HG03066 (cell line): ENCODE measurements at regions not wholly inside any gene's neighbourhood (a gene's known extent, or its start where the extent isn't known, plus 50 kb on each side); places are given as distances from the start of the nearest gene placed in this dataset.

ENCODE experiments used
- ATAC-seq: cut with Tn5 transposase; IDR thresholded peaks from one replicate; pipeline ENCODE4 v1.9.1; 2021; ENCODE audit warnings: low read depth; ENCODE audit not compliant: unreplicated experiment

- no peak for ATAC-seq
Measured at GRCh38 chr4:185921583-185922555, 109.9 kb upstream of the SORBS2 start.

- ATAC-seq = no peak
Measured at GRCh38 chr4:185924458-185925044, 112.6 kb upstream of the SORBS2 start.

DNA sequence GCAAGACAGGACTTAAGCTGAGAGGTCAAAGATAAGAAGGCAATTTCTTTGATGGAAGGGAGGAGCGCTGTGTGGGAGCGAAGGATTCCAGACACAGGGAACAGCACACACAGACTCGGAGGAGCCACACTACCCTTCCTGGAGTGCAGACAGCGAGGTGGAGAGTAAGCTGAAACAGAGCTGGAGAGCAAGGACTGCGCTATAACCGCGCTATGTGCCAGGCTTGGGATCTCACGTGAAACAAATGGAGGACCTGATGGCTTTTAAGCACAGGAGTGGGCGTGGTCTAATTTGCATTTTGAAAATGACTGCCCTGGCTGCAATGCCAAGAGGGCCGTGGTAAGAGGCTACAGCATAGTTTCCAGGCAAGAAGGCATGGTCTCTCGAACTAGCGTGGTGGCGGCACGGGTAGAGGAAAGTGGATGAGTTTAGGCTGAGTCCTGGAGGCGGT, 113.9 kb upstream of the SORBS2 start:
- no peak for ATAC-seq

DNA sequence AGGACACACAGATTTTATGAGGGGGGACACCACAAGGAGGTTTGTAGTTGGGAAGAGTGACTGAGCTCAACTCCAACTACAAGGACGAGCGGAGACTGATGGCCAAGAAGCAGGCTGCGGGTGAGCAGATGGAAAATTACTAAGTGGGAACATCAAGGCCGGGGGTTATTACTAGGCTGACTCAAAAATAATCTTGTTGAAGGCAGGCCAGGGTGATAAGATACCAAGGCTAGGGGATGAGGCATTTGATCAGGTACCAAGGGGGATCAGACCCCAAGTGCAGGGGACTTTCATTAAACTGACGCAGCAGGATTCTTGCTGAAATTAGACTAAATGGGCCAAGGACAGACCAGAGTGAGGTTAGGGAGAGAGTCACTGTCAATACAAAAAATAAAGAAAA, 119.4 kb upstream of the SORBS2 start:
- ATAC-seq = no peak

DNA sequence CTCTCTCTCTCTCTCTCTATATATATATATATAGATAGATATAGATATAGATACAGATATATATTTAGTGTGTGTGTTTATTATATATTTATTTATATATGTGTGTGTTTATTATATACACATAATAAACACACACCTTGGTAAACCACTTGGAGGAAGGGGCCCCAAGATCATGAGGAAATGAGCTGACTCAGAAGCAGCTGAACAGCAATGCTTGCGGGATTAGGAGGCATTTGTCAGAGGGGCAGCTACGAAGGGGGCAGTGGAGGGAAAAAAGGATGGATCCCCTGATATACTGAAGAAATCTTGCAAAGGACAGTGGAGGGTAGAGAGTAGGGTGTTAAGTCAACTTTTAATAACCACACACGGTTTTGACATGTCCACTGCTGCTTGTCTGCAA, 120.0 kb upstream of the SORBS2 start:
- no peak for ATAC-seq

- ATAC-seq = no peak
Measured at GRCh38 chr4:185932491-185932890, 120.5 kb upstream of the SORBS2 start.

GRCh38 chr4:185933078-185933581, 121.1 kb upstream of the SORBS2 start:
- no peak for ATAC-seq

- no peak for ATAC-seq
Measured at GRCh38 chr4:185936650-185937376, 124.8 kb upstream of the SORBS2 start.

DNA sequence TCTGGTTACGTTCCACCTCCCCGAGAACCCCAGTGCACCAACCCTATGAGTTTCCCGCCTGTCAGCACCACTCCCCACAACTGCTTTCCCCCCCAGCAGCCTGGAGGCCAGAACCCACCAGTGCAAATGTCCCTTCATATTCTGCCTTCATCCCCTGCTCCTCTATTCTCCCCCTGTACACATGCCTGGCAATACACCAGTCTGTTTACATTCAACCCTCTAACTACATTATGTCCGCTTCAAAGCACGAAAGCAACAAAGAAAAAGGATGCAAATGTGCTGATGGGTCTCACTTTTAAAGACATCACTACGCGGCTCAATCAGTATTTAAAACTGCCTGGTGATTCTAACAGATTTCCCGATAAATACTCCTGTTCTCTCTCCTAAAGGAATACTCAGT, 126.7 kb upstream of the SORBS2 start:
- ATAC-seq = no peak

DNA sequence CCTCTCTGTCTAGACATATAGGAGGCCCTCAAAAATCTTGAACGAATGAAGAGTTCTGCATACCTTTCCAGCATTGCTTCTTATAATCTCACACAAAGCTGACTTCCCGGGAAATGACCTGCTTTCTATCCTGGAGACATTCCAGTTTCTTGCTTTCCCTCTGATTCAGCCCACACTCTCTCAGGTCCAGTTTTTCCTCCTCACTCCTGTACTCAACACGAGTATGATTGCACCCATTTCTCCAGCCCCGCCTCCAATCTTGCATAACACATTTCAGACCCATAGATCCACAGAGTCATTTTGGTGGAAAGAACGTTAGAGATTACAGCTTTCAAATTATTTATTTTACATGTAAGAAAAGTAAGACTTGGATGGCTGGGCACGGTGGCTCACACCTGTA, 127.5 kb upstream of the TLR3 start:
- no peak for ATAC-seq

- no peak for ATAC-seq
Measured at GRCh38 chr4:185945252-185945651, 123.7 kb upstream of the TLR3 start.

DNA sequence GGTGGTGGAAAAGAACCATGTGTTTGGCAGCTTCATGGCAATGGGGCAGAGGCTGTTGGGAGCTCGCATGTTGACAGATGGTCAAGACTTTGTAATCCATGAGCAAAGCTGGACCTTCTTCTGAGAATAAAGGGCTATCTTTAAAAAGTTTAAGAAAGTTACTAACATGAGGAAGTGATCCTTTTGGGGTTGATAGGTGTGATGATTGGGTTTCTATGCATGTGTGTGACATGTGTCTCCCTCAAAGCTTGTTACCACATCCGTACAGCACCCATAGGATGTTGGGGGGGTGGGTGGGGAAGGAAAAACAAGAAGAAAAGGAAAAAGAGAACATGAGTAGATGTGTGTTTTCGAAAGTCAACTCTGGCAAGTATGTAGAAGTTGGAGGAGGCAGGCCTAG, 123.0 kb upstream of the TLR3 start:
- ATAC-seq = peak; percentile 70

DNA sequence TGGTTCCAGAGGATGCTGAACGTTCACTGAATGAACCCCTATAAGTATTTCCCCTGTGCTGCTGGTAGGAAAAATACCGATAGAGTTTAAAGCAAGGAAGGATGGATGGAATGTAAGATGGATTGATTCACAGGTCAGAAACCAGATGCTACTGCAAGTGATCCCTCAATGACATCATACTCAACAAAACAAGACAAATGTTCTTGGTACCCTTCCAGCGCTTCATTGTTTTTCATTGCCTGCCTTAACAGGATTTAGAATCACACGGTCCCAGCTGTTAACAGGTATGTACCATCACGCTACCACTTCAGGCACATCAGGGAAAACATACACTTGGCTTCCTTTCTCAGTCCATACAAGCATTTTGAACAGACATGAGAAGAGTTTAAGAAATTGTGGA, 118.1 kb upstream of the TLR3 start:
- no peak for ATAC-seq

GRCh38 chr4:185955151-185955770, 113.7 kb upstream of the TLR3 start:
- ATAC-seq = no peak

DNA sequence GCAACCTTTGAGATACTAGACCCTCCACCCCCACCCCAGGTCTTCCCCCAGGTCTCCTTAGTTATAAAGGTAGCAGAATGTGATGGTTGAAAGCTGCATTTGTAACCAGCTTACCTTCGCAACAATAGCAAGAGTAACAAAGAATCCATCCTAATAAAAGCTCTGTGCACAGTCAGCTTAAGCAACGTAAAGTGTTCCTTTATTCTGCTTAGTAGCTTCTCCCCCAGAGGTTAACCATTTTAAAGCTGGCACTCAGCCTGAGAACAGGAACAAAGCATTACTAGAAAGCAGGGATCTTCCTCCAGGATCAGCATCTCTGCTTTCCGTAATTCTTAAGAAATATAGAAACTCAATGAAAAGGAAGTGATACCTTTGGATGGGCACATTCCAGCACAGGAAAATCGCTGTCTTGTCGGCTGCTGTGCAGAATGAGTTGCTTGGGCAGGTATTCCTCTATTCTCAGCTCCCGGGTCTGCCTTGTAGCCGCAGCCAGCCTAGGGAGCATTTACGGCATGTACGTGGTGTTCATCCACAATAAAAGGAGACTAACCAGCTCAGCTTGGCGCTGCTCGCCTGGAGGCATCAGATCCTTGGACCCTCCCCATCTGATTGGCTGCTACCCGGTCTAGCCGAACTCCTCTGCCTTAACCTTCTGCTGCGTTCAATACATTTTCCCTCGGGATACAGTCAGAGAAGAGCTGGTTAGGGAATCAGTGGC, 113.0 kb upstream of the TLR3 start:
- ATAC-seq = no peak

DNA sequence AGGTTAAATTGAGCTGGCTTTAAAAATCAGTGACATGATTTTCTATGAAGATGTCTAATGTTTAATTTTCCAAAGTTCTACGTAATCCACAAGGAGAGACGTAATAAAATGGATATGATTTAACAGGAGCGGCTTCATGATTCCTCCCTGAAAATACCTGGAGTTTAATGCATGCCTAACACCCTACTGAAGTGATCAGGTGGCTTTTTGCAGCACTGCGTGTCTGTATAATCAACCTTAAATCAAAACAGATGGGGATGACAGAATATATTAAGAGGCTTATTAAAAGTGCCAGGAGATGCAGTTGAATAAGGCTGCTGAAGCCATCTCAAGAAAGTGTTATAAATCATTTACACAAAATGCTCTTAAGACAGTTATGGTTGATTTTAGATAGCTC, 112.4 kb upstream of the TLR3 start:
- no peak for ATAC-seq

DNA sequence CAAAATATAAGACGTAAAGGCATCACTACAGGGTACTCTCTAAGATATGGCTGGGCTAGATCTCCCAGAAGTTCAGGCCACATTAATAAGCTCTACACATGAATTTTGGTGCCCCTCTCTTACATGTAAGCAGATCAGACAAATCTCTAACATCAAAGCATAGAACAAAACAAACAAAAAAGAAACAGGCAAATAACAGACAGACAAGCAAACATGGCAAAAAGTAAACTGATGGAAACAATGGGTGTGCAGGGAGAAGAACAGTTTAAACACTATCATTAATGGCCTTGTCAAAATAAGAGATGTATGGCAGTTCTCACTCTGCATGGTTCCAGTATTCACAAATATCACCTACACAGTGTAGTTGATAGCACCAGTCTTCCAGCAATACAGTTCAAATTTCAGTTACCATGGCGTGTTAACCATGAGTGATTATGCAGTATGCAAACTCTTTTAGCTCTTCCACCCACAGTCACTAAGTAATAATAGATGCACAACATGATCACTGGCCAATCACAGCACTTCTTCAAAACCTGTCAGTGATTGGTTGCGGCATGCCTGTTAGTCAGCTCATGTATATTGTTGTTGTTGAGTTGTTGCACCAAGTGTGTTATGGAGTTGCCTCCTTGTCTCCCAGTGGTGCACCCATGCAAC, 110.7 kb upstream of the TLR3 start:
- ATAC-seq = no peak

DNA sequence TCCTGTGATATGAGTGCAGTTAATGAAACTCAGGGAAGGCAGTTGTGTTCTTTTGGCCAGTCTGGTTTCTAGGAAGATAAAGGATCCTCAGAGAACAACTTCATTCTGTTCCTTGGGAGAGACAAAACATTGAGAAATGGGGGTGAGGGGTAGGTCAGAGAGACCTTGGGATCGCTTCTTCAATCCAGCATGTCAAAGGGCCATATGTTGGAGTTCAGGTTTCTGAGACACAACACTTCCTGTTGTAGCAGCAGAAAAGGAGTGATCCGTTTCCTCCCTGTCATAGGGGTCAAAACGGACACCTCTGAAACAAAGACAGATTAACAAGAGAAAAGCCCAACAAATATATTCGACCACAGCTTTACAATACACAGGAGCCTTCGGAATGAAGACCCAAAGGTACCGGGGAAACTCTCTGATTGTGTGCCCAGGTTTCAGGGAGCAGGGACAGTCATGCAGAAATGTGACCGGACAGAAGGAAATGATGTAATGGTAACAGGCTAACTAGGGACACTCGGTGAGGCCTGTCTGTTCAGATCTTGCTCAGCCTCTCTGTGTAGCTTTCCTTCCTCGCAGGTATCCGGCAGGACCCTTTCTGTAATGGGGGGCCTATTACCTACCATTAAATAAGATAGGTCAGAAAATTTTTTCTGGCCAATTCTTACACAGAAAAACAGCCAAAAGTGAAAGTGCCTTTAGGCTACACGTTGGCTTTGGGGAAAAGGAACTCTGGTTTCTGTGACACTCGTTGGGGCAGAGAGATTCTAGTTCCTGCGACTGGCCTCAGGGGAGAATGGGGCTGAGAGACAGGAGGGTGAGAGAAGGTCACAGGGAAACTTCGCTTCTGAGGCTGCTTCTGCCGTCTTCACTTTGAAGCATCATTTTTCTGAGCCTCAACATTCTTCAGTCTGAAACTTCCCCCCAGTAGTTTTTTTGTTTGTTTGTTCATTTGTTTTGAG, 103.3 kb upstream of the TLR3 start:
- ATAC-seq = no peak
